GM12874 (cell line): ENCODE measurements at regions not wholly inside any gene's neighbourhood (a gene's known extent, or its start where the extent isn't known, plus 50 kb on each side); places are given as distances from the start of the nearest gene placed in this dataset.

Source experiments
- CTCF ChIP-seq: IDR thresholded peaks from 2 replicates; pipeline ENCODE4 v1.5.1; 2011; ENCODE audit warnings: low read depth, mild to moderate bottlenecking, control low read depth, low read length, moderate library complexity; ENCODE audit not compliant: insufficient read depth

GRCh38 chr9:33651125-33651524 is 127.1 kb downstream of the ANKRD18B start:
- TF ChIP-seq CTCF, result no peak

GRCh38 chr9:33659921-33660320 is 135.4 kb upstream of the PRSS3 start:
- TF ChIP-seq CTCF, result no peak

GRCh38 chr9:33660772-33661171 is 134.6 kb upstream of the PRSS3 start:
- no peak for TF ChIP-seq CTCF

GRCh38 chr9:33661176-33661575 is 134.2 kb upstream of the PRSS3 start:
- no peak for TF ChIP-seq CTCF

GRCh38 chr9:33662871-33663270 is 132.5 kb upstream of the PRSS3 start:
- TF ChIP-seq CTCF, result no peak

- TF ChIP-seq CTCF, result no peak
These were observed 118.4 kb upstream of the PRSS3 start for GRCh38 chr9:33676746-33677505.

GRCh38 chr9:33677506-33677809 is 117.9 kb upstream of the PRSS3 start:
- TF ChIP-seq CTCF, result no peak
